ENCODE measurements at regions not wholly inside any gene's neighbourhood (a gene's known extent, or its start where the extent isn't known, plus 50 kb on each side); places are given as distances from the start of the nearest gene placed in this dataset.
"Not testable (repeated sequence)": the region's sequence is repeated elsewhere in the genome, so short reads cannot be mapped to it uniquely, and the experiment has no call there.

DNA sequence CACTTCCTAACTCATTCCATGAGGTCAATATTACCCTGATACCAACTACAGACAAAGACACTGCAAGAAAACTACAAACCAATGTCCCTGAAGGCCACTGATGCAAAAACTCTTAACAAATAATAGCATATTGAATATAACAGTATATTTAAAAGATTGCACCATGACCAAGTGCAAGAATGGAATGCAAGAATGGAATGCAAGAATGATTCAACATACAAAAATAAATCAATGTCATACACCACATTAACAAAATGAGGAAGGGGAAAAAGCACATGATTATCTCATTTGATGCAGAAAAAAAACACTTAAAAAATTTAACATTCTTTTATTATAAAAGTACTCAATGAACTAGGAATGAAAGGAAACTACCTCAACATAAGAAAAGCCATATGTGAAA is 463.1 kb upstream of the NECTIN3 start:
- no peaks in the 10 kb centered on the region for H3K27me3 ChIP-seq (ENCODE audit: control insufficient read depth, insufficient read depth, low read length)
- H3K4me2 ChIP-seq (ENCODE audit: low read length) = no peak overlapping the region
- H3K9me3 ChIP-seq (replicated peaks; ENCODE audit: low read length) = no peaks in the 10 kb centered on the region
- no peak overlapping the region for H3K4me3 ChIP-seq (ENCODE audit: low read length)
- peaks cover 8% of the 10 kb centered on the region for H3K4me1 ChIP-seq (ENCODE audit: control insufficient read depth, insufficient read depth, low read length)
- no peaks in the 10 kb centered on the region for H3K36me3 ChIP-seq (ENCODE audit: insufficient read depth, low read length)
- H3K9ac ChIP-seq (ENCODE audit: low read depth, low read length) = no peak overlapping the region

DNA sequence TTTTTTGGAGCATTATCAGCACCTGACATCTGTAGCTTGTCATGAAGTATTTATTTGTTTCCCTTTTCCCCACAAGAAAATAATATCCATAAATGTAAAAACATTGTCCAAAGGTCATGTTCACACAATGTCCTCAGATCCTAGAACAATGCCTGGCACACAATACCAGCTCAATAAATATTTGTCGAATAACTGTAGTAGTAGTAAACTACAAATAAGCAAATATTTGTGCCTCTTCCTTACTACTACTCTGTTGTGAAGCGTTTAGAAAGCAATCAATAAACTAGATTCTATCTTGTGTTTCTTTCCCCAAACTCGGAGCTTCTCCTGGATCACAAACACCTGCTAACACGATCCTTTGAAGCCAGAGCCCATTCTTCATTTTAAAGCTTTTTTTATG is 459.6 kb upstream of the NECTIN3 start:
- Histone ChIP-seq H3K4me2 (ENCODE audit: low read length) (no peak overlapping the region), H3K9me3 (replicated peaks; ENCODE audit: low read length) (no peaks in the 10 kb centered on the region), H3K4me3 (ENCODE audit: low read length) (no peak overlapping the region), H3K4me1 (ENCODE audit: control insufficient read depth, insufficient read depth, low read length) (peaks cover 8% of the 10 kb centered on the region), H3K9ac (ENCODE audit: low read depth, low read length) (no peak overlapping the region), H3K27me3 (ENCODE audit: control insufficient read depth, insufficient read depth, low read length) (no peaks in the 10 kb centered on the region), H3K36me3 (ENCODE audit: insufficient read depth, low read length) (no peaks in the 10 kb centered on the region)

DNA sequence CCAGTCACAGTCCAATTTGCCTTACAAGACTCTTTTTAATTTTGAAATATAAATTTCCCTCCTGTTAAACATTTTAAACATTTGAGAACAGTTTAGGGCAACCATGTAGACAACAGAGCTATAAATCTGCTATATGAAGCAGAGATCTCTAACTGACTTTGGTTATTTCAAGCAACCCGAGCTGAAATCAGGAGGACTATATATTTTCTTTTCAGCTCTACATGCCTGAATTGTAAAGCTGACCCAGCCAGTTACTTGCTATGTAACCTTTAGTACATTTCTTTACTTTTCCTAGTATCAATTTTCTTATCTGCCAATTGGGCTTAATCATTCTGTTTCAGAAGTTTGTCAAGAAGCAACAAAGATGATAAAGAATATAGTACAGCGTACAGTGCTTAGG is 457.4 kb upstream of the NECTIN3 start:
- Histone ChIP-seq H3K36me3 (ENCODE audit: insufficient read depth, low read length) (no peaks in the 10 kb centered on the region), H3K4me2 (ENCODE audit: low read length) (no peak overlapping the region), H3K4me3 (ENCODE audit: low read length) (no peak overlapping the region), H3K4me1 (ENCODE audit: control insufficient read depth, insufficient read depth, low read length) (no peaks in the 10 kb centered on the region), H3K27me3 (ENCODE audit: control insufficient read depth, insufficient read depth, low read length) (no peaks in the 10 kb centered on the region), H3K9me3 (replicated peaks; ENCODE audit: low read length) (no peaks in the 10 kb centered on the region), H3K9ac (ENCODE audit: low read depth, low read length) (no peak overlapping the region)

DNA sequence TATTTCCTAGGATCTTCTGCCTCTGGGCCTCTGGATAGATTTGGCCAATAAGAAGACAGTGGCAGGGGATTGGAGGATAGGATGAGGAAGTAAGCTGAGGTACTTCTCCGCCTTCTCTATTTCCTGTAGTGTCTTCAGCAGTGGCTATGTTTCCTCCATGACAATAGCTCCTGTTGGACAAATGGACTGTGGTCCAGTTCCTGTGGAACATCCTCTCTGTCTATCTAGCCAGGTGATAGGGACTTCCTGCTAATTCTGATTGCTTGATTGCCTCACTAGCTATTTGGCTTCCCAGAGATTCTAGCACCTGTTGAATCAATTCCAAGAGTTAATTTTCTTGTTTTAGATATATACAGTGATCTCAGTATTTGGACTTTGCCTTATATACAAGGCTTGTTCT is 456.2 kb upstream of the NECTIN3 start:
- Histone ChIP-seq H3K4me1 (ENCODE audit: control insufficient read depth, insufficient read depth, low read length) (no peaks in the 10 kb centered on the region), H3K9ac (ENCODE audit: low read depth, low read length) (no peak overlapping the region), H3K27me3 (ENCODE audit: control insufficient read depth, insufficient read depth, low read length) (no peaks in the 10 kb centered on the region), H3K9me3 (replicated peaks; ENCODE audit: low read length) (no peaks in the 10 kb centered on the region), H3K4me3 (ENCODE audit: low read length) (no peak overlapping the region), H3K4me2 (ENCODE audit: low read length) (no peak overlapping the region), H3K36me3 (ENCODE audit: insufficient read depth, low read length) (no peaks in the 10 kb centered on the region)

DNA sequence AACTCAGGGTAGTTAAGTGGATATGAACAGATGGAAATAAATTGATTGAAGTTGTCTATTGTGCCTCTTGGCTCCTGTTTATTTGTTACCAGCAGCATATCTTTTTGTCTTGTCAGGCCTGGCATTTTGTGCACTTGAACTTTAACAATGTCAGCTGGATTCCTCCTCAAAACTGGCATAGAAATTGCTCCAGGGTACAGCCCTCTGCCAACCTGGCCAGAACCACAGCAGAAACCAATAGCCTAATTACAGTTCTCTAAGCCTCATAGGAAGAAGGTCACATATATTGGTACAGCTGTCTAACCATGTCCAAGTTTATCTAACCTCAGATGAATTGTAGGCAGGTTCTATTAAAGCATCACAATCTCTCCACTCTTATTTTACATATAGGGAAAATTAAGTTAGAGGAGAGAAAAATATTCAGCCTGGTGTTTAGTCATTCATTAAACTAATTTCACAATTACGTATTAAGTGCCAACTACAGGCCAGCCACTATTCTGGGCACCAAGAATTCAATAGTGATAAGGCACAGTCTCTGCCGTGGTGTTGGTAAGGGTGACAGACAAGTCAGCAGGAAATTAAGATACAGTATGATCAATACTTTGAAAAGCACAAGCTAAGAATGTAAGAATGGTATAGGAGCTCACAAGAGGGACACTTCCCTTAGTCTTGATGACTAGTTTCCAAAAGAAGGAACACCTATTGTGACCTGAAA is 452.9 kb upstream of the NECTIN3 start:
- Histone ChIP-seq H3K4me1 (ENCODE audit: control insufficient read depth, insufficient read depth, low read length) (no peaks in the 10 kb centered on the region), H3K9me3 (replicated peaks; ENCODE audit: low read length) (no peaks in the 10 kb centered on the region)

DNA sequence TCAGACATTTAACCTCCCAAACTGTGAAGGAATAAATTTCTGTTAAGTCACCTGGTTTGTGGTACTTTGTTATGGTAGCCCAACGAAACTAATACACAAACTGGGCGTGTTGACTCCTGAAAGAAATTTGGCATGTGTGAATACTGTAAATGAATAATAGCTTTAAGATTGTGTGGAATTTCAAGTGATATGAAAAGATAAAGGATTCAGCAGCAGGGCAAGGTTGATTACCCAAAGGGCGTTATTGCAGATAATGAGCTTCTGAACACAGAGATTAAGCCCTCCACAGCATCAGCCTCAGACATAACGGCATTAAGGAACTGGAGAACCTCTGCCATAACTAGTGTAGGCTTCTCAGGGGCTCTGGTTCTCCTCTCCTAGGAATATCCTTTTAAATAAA is 451.5 kb upstream of the NECTIN3 start:
- H3K9ac ChIP-seq (ENCODE audit: low read depth, low read length) = no peak overlapping the region
- no peaks in the 10 kb centered on the region for H3K27me3 ChIP-seq (ENCODE audit: control insufficient read depth, insufficient read depth, low read length)
- H3K9me3 ChIP-seq (replicated peaks; ENCODE audit: low read length) = no peaks in the 10 kb centered on the region
- no peaks in the 10 kb centered on the region for H3K36me3 ChIP-seq (ENCODE audit: insufficient read depth, low read length)
- H3K4me1 ChIP-seq (ENCODE audit: control insufficient read depth, insufficient read depth, low read length) = no peaks in the 10 kb centered on the region
- H3K4me3 ChIP-seq (ENCODE audit: low read length) = no peak overlapping the region
- no peak overlapping the region for H3K4me2 ChIP-seq (ENCODE audit: low read length)

More for the DNA sequence above, 452.9 kb upstream of the NECTIN3 start:
- Histone ChIP-seq H3K36me3 (ENCODE audit: insufficient read depth, low read length) (no peaks in the 10 kb centered on the region), H3K27me3 (ENCODE audit: control insufficient read depth, insufficient read depth, low read length) (no peaks in the 10 kb centered on the region), H3K9ac (ENCODE audit: low read depth, low read length) (no peak overlapping the region), H3K4me2 (ENCODE audit: low read length) (no peak overlapping the region), H3K4me3 (ENCODE audit: low read length) (no peak overlapping the region)

DNA sequence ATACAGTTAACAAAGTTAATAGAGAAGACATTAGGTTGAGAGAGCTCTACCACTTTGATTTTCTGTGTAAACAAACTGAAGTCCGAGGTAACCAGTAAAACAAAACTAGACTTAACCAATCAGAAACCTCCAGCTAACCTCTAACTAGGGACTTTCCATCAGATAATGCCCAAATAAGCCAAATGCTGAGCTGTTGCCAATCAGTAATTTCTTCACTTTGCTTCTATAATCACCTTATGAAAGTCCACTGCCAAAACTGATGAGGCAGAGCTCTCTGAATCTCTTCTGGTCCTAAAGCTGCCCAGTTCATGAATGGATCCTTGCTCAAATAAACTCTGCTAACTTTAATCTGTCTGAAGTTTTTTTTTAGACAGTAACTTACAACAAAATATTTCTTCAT is 448.0 kb upstream of the NECTIN3 start:
- Histone ChIP-seq H3K4me1 (ENCODE audit: control insufficient read depth, insufficient read depth, low read length) (no peaks in the 10 kb centered on the region), H3K4me3 (ENCODE audit: low read length) (no peak overlapping the region), H3K27me3 (ENCODE audit: control insufficient read depth, insufficient read depth, low read length) (no peaks in the 10 kb centered on the region), H3K9me3 (replicated peaks; ENCODE audit: low read length) (no peaks in the 10 kb centered on the region), H3K9ac (ENCODE audit: low read depth, low read length) (no peak overlapping the region), H3K4me2 (ENCODE audit: low read length) (no peak overlapping the region), H3K36me3 (ENCODE audit: insufficient read depth, low read length) (no peaks in the 10 kb centered on the region)

DNA sequence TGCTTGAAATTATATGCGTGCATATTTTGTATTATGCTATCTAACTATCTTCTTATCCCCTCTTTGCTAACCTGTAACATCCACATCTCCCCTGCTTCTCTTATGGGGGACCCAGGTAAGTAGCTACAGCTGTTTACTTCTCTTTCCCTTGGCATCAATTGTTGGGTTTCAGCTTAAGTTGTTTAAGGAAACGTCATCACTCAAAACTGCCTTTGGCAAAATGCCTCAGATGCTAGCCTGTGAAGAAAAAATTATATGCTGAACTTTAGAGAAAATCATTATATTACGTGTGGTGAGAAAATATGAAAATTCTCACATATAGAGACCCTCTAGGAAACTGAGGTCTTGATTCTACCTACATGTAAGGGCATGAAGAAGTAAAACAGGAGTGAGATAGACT is 447.0 kb upstream of the NECTIN3 start:
- no peaks in the 10 kb centered on the region for H3K27me3 ChIP-seq (ENCODE audit: control insufficient read depth, insufficient read depth, low read length)
- H3K4me2 ChIP-seq (ENCODE audit: low read length) = no peak overlapping the region
- no peaks in the 10 kb centered on the region for H3K4me1 ChIP-seq (ENCODE audit: control insufficient read depth, insufficient read depth, low read length)
- H3K36me3 ChIP-seq (ENCODE audit: insufficient read depth, low read length) = no peaks in the 10 kb centered on the region
- H3K9me3 ChIP-seq (replicated peaks; ENCODE audit: low read length) = no peaks in the 10 kb centered on the region
- no peak overlapping the region for H3K4me3 ChIP-seq (ENCODE audit: low read length)
- H3K9ac ChIP-seq (ENCODE audit: low read depth, low read length) = no peak overlapping the region

DNA sequence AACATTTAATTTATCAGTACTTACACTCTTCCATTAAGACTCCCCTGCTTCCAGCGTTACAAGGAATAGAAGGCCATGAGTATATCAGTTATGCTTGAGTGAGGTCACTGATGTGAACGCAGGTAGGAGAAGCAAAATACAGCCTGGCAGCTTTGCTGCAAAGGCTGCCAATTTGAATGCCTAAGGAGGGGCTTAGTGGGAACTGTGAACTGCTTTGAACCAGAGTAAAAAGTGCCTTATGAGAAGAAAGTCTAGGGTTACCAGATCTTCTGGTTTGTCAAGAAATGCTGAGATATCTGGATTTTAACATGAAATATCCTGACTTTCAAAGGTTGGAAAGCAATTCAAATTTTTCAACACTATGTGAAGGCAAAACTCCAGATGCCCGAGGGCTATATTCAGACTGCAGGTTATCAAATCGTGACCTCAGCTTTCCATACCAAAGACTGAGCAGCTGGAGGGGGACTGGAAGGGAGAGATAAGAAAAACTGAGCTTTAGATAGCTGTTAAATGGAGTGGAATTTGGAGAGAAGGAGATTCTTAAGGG is 446.3 kb upstream of the NECTIN3 start:
- no peaks in the 10 kb centered on the region for H3K4me1 ChIP-seq (ENCODE audit: control insufficient read depth, insufficient read depth, low read length)
- no peak overlapping the region for H3K9ac ChIP-seq (ENCODE audit: low read depth, low read length)
- H3K4me2 ChIP-seq (ENCODE audit: low read length) = no peak overlapping the region
- H3K36me3 ChIP-seq (ENCODE audit: insufficient read depth, low read length) = no peaks in the 10 kb centered on the region
- no peaks in the 10 kb centered on the region for H3K9me3 ChIP-seq (replicated peaks; ENCODE audit: low read length)
- H3K4me3 ChIP-seq (ENCODE audit: low read length) = no peak overlapping the region
- H3K27me3 ChIP-seq (ENCODE audit: control insufficient read depth, insufficient read depth, low read length) = no peaks in the 10 kb centered on the region

DNA sequence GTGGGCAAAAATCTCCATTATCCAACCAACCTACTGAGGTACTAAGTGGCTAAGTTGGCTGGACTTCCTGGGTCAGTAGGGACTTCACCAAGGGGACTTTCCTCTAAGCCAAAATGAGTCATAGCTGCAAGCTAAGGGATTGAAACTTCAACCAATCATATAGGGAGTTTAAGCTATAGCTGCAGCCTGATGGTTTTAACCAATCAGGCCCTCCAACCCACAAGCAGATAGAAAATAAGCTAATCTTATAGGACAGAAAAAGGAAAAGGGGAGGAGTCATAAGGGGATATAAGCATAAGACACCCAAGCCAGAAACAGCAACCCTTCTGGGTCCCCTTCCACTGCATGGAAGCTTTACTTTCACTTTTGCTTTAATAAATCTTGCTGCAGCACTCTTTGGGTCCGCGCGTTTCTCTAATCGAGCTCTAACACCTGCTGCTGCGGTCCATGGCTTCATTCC is 444.9 kb upstream of the NECTIN3 start:
- H3K4me3 ChIP-seq (ENCODE audit: low read length); H3K9me3 ChIP-seq (replicated peaks; ENCODE audit: low read length); H3K4me2 ChIP-seq (ENCODE audit: low read length); H3K4me1 ChIP-seq (ENCODE audit: control insufficient read depth, insufficient read depth, low read length); H3K36me3 ChIP-seq (ENCODE audit: insufficient read depth, low read length); H3K9ac ChIP-seq (ENCODE audit: low read depth, low read length); H3K27me3 ChIP-seq (ENCODE audit: control insufficient read depth, insufficient read depth, low read length): not testable (repeated sequence)

DNA sequence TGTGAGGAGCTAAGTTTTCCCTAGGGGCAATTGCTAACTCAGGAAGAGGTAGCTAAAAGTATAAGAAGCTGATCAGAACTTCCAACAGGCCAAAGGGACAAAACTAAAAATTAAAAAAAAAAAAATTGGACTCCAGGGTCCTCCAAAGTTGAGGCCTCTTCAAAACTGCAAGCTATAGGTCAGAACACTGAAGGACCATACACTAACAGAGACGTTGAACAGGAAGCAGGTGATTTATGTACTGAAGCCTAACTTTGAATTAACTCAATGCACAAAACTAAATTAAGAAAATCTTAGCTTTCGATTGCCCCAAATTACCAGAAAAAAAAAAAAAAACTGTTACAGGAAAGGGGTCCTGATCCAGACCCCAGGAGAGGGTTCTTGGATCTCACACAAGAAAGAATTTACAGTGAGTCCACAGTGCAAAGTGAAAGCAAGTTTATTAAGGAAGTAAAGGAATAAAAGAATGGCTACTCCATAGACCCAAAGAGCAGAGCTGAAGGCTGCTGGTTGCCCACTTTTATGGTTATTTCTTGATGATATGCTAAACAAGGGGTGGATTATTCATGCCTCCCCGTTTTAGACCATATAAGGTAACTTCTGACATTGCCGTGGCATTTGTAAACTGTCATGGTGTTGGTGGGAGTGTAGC is 442.8 kb upstream of the NECTIN3 start:
- Histone ChIP-seq H3K9me3 (replicated peaks; ENCODE audit: low read length) (no peaks in the 10 kb centered on the region), H3K4me3 (ENCODE audit: low read length) (no peak overlapping the region), H3K4me2 (ENCODE audit: low read length) (no peak overlapping the region), H3K36me3 (ENCODE audit: insufficient read depth, low read length) (no peaks in the 10 kb centered on the region), H3K27me3 (ENCODE audit: control insufficient read depth, insufficient read depth, low read length) (no peaks in the 10 kb centered on the region), H3K4me1 (ENCODE audit: control insufficient read depth, insufficient read depth, low read length) (no peaks in the 10 kb centered on the region), H3K9ac (ENCODE audit: low read depth, low read length) (no peak overlapping the region)

DNA sequence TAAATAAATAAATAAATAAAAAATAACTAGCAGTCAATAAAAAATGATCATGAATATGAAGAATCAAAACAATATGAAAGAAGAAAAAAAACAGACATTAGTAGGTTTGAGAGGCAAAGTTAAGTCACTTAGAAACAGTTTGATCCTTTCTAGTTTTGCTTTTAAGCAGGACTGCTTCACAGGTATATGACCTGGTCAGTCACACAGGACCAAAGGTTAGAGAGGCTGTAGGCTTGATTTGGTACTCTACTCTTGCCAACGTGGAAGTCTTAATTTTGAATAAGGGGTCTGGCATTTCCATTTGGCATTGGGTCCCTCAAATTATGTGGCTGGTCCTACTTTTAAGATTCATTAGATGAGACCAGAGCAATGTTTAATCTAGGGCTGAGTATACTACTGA is 441.7 kb upstream of the NECTIN3 start:
- no peaks in the 10 kb centered on the region for H3K9me3 ChIP-seq (replicated peaks; ENCODE audit: low read length)
- no peak overlapping the region for H3K4me2 ChIP-seq (ENCODE audit: low read length)

More for the DNA sequence above, 441.7 kb upstream of the NECTIN3 start:
- Histone ChIP-seq H3K4me1 (ENCODE audit: control insufficient read depth, insufficient read depth, low read length) (no peaks in the 10 kb centered on the region), H3K9ac (ENCODE audit: low read depth, low read length) (no peak overlapping the region), H3K36me3 (ENCODE audit: insufficient read depth, low read length) (no peaks in the 10 kb centered on the region), H3K27me3 (ENCODE audit: control insufficient read depth, insufficient read depth, low read length) (no peaks in the 10 kb centered on the region), H3K4me3 (ENCODE audit: low read length) (no peak overlapping the region)
